ENCODE measurements at regions not wholly inside any gene's neighbourhood (a gene's known extent, or its start where the extent isn't known, plus 50 kb on each side); places are given as distances from the start of the nearest gene placed in this dataset.

- Histone ChIP-seq H3K4me1 (peaks cover 0 to 20% (median 3%) of the 10 kb centered on the region in 4 donors), H3K27me3 (no peaks in the 10 kb centered on the region), H3K9me3 (no peaks in the 10 kb centered on the region), H3K4me3 (no peak overlapping the region), H3K27ac (no peak overlapping the region), H3K36me3 (no peaks in the 10 kb centered on the region)
- TF ChIP-seq CTCF (IDR thresholded peaks at IDR 0.05): no peak
- no peak for TF ChIP-seq POLR2A (IDR thresholded peaks at IDR 0.05)
- TF ChIP-seq EP300 (IDR thresholded peaks at IDR 0.05): no peak
- DNase-seq (ENCODE audit: low spot score in 2 of 2): no peak
- WGBS, 2 donors: 73 to 77% methylated on average over 3 of the region's 3 CpGs
Observed at GRCh38 chr9:18366184-18366583, 107.8 kb upstream of the ADAMTSL1 start.

GRCh38 chr9:18368206-18368605 lies 105.7 kb upstream of the ADAMTSL1 start:
- H3K9me3 ChIP-seq: no peaks in the 10 kb centered on the region
- TF ChIP-seq EP300 (IDR thresholded peaks at IDR 0.05) (no peak), CTCF (IDR thresholded peaks at IDR 0.05) (no peak), POLR2A (IDR thresholded peaks at IDR 0.05) (no peak)
- H3K27me3 ChIP-seq: no peaks in the 10 kb centered on the region
- WGBS, 2 donors: 91 to 94% methylated on average over 4 of the region's 4 CpGs
- DNase-seq (ENCODE audit: low spot score in 2 of 2): no peak
- H3K4me3 ChIP-seq: no peak overlapping the region
- H3K27ac ChIP-seq: no peak overlapping the region
- H3K36me3 ChIP-seq: no peaks in the 10 kb centered on the region
- H3K4me1 ChIP-seq: peaks cover 0 to 1% (median 0%) of the 10 kb centered on the region in 4 donors

- Histone ChIP-seq H3K4me1 (no peaks in the 10 kb centered on the region), H3K4me3 (no peak overlapping the region), H3K27me3 (no peaks in the 10 kb centered on the region), H3K27ac (no peak overlapping the region), H3K9me3 (no peaks in the 10 kb centered on the region), H3K36me3 (no peaks in the 10 kb centered on the region)
- no peak for DNase-seq (ENCODE audit: low spot score in 2 of 2)
- no peak for TF ChIP-seq POLR2A (IDR thresholded peaks at IDR 0.05)
- no peak for TF ChIP-seq CTCF (IDR thresholded peaks at IDR 0.05)
- no peak for TF ChIP-seq EP300 (IDR thresholded peaks at IDR 0.05)
Observed at GRCh38 chr9:18371141-18371540, 102.8 kb upstream of the ADAMTSL1 start.

- Histone ChIP-seq H3K4me1 (no peaks in the 10 kb centered on the region), H3K9me3 (no peaks in the 10 kb centered on the region), H3K27me3 (no peaks in the 10 kb centered on the region), H3K36me3 (no peaks in the 10 kb centered on the region), H3K4me3 (no peak overlapping the region), H3K27ac (no peak overlapping the region)
- DNase-seq (ENCODE audit: low spot score in 2 of 2): no peak
- TF ChIP-seq EP300 (IDR thresholded peaks at IDR 0.05) (no peak), CTCF (IDR thresholded peaks at IDR 0.05) (no peak), POLR2A (IDR thresholded peaks at IDR 0.05) (no peak)
- WGBS, 2 donors: 75 to 83% methylated on average over 3 of the region's 3 CpGs
Observed at GRCh38 chr9:18371621-18372020, 102.3 kb upstream of the ADAMTSL1 start.

- H3K4me3 ChIP-seq: no peak overlapping the region
- TF ChIP-seq CTCF (IDR thresholded peaks at IDR 0.05) (no peak), POLR2A (IDR thresholded peaks at IDR 0.05) (no peak), EP300 (IDR thresholded peaks at IDR 0.05) (no peak)
- DNase-seq (ENCODE audit: low spot score in 2 of 2): no peak
- no peaks in the 10 kb centered on the region for H3K9me3 ChIP-seq
- H3K36me3 ChIP-seq: no peaks in the 10 kb centered on the region
- WGBS, 2 donors: 75% methylated on average over 5 of the region's 5 CpGs
- no peaks in the 10 kb centered on the region for H3K27me3 ChIP-seq
- H3K27ac ChIP-seq: no peak overlapping the region
- H3K4me1 ChIP-seq: peaks cover 0 to 5% (median 0%) of the 10 kb centered on the region in 4 donors
Observed at GRCh38 chr9:18379073-18379811, 94.7 kb upstream of the ADAMTSL1 start.

All from tibial nerve (tissue), 4 donors.